Left cardiac atrium (tissue), 4 donors: ENCODE measurements at regions not wholly inside any gene's neighbourhood (a gene's known extent, or its start where the extent isn't known, plus 50 kb on each side); places are given as distances from the start of the nearest gene placed in this dataset.

Source experiments
- ATAC-seq, 2 donors: fragments of 200-7000 bp; cut with Tn5 transposase; one replicate each; pipeline ENCODE4 v1.9.1; 2020; ENCODE audit warnings: mild to moderate bottlenecking in 2 of 2, moderate library complexity in 2 of 2
- DNase-seq: peaks from one replicate; pipeline ENCODE4 v3.0.0-alpha.2; 2020
- intact Hi-C, 2 donors: fragments of 100-400 bp; cut with DNase I; formaldehyde crosslinking; loops; one replicate each; pipeline versions ENCODE4 v1.14.1 to v1.15.1; 2022 to 2023
- donor health status: DM: no; HTN: yes; CAD: no.
- donor health status: DM: no; HTN: yes; CAD: no; lungs with severe emphysema.
- donor health status: DM: yes; HTN: yes; CAD: no.
- donor health status: Dilated cardiomyopathy.

DNA sequence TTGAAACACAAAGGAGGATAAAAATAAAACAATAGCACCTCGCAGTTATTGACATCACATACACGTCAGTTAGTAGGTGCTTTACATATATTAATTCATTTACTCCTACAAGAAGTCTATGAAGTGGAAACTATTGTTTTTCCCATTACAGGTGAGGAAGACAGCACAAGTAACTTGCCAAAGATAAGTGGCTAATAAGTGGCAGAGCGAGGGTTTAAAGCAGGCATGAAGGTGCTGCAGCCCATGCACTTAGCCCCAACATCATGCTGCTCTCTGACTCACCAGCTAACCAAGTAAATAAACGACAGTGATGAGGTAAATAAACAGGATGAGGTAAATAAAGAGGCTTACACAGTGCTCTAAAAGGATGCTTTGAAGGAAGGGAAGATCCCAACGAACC is 498.6 kb upstream of the ZEB2 start:
- intact Hi-C loops = no loop called here
- no peak for ATAC-seq
- DNase-seq = no peak

GRCh38 chr2:145017149-145017548 is 497.2 kb upstream of the ZEB2 start:
- DNase-seq (no peak), ATAC-seq (no peak)
- intact Hi-C loops = no loop called here

DNA sequence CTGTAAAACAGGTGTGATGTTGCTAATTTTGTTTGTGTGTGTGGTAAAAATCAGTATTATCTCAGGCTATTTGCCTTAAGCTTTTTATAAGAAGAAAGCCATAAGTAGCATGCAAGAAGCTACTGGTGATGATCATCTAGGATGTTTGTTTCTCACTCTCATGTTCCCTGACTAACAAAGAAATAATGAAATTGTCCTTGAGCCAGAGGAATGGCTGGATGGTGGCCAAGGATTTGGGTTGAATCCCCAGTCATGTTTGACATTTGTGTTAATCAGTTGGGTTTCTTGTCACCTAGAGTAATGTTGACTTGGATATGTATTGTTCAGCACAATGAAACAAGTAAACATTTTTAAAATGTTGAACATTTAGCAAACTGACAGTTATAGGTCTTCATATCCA is 496.8 kb upstream of the ZEB2 start:
- intact Hi-C loops = no loop called here
- ATAC-seq (no peak), DNase-seq (no peak)

DNA sequence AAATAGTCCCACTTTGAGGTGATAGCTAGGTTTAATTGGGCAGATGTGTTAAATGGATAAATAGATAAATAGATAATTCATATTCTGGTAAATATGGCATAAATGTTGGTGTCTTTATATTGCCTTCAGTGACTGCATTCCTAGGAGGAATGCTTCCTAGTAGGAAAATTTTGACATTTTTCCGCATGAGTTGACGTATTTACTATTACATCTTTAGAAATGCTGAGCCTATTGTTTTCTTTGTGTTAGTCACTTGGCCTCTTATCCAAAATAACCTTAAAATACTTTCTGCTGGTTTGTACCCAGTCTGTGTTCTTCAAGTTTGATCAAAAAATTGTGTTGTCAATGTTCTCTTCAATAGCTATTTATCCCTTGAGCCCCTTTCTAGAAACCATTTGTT is 495.6 kb upstream of the ZEB2 start:
- DNase-seq (no peak), ATAC-seq (no peak)
- intact Hi-C loops = no loop called here

- DNase-seq (no peak), ATAC-seq (peak; percentile 67 to 82)
- intact Hi-C loops = no loop called here
These were observed 492.9 kb upstream of the ZEB2 start for GRCh38 chr2:145012806-145013205.

GRCh38 chr2:145012214-145012670 is 492.3 kb upstream of the ZEB2 start:
- DNase-seq (peak; percentile 50), ATAC-seq (peak in 1 of 2 donors; percentile 55)
- intact Hi-C loops = no loop called here

DNA sequence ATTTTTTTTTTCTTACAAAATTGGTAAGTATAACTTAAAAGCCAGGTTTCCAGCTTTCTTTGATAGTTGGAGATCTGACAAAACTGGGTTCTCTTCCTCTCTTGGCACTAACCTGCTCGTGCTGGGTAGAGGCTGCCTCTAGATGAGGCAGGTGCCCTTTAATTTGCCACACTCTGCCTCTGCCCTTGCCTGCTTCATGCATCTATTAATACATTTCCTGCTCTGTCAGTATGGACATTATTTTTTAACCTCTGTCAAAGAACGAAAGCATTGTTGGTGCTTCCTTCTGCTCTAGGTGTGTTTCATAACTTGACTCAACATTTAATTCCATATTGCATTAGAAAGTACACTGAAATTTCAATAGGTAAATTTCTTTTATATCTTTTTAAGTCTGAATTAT is 490.7 kb upstream of the ZEB2 start:
- intact Hi-C loops = no loop called here
- no peak for ATAC-seq
- no peak for DNase-seq

DNA sequence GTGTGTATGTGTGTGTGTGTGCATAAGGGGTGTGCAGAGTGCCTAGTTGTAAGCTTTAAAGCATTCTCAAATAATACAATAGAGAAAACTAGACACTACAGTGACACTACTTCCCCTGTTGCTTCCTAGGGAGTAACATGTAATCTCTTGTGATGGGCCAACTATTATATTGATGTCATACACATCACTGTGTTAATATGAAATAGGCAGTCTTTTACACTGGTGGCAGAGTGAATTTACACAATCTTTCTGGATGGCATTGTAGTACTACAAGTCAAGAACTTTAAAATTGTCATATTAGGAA is 488.0 kb upstream of the ZEB2 start:
- intact Hi-C loops = no loop called here
- ATAC-seq (no peak), DNase-seq (no peak)

GRCh38 chr2:145007093-145007959 is 487.4 kb upstream of the ZEB2 start:
- intact Hi-C loops = no loop called here
- peak; percentile 82 to 94 for ATAC-seq

DNA sequence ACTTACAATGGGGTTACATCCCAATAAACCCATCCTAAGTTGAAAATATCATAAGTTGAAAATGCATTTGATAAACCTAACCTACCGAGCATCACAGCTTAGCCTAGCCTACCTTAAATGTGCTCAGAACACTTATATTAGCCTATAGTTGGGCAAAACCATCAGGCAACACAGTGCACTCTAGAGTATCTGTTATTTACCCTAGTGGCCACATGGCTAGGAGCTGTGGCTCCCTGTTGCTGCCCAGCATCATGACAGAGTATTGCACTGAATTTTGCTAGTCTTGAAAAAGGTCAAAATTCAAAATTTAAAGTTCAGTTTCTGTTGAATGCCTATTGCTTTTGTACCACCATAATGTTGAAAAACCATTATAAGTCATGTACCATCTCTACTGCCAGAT is 482.7 kb upstream of the ZEB2 start:
- intact Hi-C loops = no loop called here
- DNase-seq = no peak
- ATAC-seq = no peak

More at GRCh38 chr2:145007093-145007959, 487.4 kb upstream of the ZEB2 start:
- peak; percentile 75 for DNase-seq

GRCh38 chr2:145000376-145000775 is 480.5 kb upstream of the ZEB2 start:
- no peak for DNase-seq
- ATAC-seq = peak in 1 of 2 donors; percentile 33
- intact Hi-C loops = no loop called here

- ATAC-seq (no peak), DNase-seq (no peak)
- intact Hi-C loops = no loop called here
These were observed 480.0 kb upstream of the ZEB2 start for GRCh38 chr2:144999936-145000335.

- no peak for DNase-seq
- intact Hi-C loops = no loop called here
- ATAC-seq = peak; percentile 78 to 92
These were observed 479.4 kb upstream of the ZEB2 start for GRCh38 chr2:144999071-144999875.

DNA sequence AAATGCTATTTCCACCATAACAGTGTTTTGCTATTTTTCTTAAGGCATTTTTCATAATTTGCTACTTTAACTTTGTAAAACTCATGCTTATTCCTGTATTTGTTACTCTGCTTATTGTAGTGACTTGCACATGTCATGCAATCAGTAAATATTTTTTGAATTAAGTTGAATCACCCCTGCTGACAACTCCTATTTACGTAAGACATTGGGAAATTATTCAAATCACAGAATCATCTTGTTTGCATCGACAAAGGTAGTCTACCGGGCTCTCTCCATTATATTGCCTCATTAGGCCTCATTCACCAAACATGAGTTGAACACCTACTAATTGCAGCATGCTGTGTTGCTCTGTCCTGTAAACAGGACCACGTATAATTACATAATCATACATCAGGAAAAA is 478.5 kb upstream of the ZEB2 start:
- intact Hi-C loops = no loop called here
- no peak for ATAC-seq

GRCh38 chr2:144996225-144996795 is 476.4 kb upstream of the ZEB2 start:
- ATAC-seq (peak in 1 of 2 donors; percentile 53), DNase-seq (no peak)
- intact Hi-C loops = no loop called here

More for the DNA sequence above, 478.5 kb upstream of the ZEB2 start:
- DNase-seq = no peak

GRCh38 chr2:144995482-144995881 is 475.6 kb upstream of the ZEB2 start:
- ATAC-seq (peak; percentile 42 to 61), DNase-seq (no peak)
- intact Hi-C loops = no loop called here

GRCh38 chr2:144990661-144991060 is 470.7 kb upstream of the ZEB2 start:
- ATAC-seq (no peak), DNase-seq (no peak)
- intact Hi-C loops = no loop called here

DNA sequence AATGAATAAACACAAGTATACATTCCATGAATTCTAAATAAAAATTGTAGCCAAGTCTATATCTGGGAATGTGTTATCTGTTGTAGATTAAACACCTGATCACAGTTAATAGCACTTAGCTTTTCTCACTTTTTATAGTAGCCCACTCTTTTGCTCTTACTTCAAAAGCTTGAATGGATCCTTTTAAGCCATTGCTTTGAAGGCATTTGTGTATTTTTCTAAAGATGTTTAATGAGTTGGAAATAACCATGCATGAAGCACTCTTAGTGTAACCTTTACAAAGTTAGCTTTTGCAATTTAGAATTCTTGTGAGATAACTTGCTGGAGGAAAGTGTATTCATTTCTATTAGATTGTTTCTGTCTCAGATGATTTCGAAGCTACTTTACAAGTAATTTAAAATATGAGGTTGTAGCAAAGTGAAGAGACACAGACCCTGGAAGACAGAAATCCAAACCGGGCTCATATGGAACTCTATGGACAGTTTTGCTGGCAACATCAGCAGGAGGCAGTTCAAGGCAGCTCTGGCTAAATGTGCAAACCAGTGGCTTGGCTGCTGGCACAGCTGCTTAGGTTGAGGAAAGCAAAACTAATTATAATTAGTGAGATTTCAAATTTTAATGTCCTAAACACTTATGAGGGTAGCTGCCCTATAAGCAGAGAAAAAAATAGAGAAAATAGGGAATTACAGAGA is 469.8 kb upstream of the ZEB2 start:
- intact Hi-C loops = no loop called here
- ATAC-seq (no peak), DNase-seq (no peak)

GRCh38 chr2:144988591-144988990 is 468.7 kb upstream of the ZEB2 start:
- ATAC-seq (no peak), DNase-seq (no peak)
- intact Hi-C loops = no loop called here

GRCh38 chr2:144986691-144987090 is 466.8 kb upstream of the ZEB2 start:
- ATAC-seq (no peak), DNase-seq (no peak)
- intact Hi-C loops = no loop called here
